GM19397 (cell line): ENCODE measurements at regions not wholly inside any gene's neighbourhood (a gene's known extent, or its start where the extent isn't known, plus 50 kb on each side); places are given as distances from the start of the nearest gene placed in this dataset.

ENCODE experiments used
- ATAC-seq: cut with Tn5 transposase; IDR thresholded peaks from one replicate; pipeline ENCODE4 v1.9.1; 2021; ENCODE audit warnings: mild to moderate bottlenecking, moderate library complexity; ENCODE audit not compliant: unreplicated experiment

DNA sequence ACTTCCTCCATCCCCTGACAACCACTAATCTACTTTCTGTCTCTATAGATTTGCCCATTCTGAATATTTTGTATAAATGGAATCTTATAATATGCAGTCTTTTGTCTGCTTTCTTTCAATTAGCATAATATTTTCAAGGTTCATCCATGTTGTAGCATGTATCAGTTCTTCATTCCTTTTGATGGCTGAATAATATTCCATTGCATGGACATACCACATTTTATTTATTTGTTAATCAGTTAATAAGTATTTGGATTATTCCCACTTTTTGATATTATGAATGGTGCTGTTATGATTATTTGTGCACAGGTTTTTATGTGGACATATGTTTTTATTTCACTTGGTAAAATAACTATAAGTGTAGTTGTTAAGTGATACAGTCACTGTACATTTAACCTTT lies 155.1 kb upstream of the WSCD2 start:
- no peak for ATAC-seq

DNA sequence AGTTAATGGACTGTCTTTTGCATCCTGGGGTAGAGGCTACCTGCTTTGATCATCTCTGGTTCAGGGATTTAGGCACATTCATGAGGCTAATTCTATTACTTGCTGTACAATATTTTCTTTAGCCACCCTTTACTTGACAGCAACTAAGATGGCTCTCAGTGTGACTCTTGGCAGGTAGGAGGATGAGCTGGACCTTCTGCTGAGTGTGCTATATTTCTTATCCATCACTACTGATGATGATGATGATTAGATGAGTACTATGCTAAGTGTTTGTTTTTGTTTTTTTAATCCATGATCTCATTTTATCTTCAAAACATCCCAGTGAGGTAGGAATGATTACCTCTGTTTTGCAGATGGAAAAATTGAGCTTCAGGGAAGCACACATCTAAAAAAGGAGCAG lies 152.8 kb upstream of the WSCD2 start:
- ATAC-seq: no peak

DNA sequence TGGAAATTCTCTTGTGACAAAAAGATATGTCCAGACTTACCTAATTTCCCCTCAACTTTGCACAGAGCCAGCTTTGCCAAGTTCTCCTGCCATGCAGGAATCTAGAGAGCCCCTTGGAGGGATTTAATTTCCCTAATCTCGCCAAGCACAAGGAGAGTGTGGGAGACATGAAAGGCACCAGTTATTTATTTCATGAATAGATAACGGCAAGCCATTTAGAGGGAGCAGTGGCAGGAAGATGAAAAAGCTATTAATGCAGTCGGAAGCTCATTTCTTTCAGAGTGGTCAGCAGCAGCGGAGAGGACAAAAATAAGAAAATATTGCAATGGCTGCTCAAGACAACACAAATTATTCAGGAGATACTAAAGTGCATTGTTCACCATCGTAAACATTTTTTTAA lies 150.9 kb upstream of the WSCD2 start:
- ATAC-seq: no peak

DNA sequence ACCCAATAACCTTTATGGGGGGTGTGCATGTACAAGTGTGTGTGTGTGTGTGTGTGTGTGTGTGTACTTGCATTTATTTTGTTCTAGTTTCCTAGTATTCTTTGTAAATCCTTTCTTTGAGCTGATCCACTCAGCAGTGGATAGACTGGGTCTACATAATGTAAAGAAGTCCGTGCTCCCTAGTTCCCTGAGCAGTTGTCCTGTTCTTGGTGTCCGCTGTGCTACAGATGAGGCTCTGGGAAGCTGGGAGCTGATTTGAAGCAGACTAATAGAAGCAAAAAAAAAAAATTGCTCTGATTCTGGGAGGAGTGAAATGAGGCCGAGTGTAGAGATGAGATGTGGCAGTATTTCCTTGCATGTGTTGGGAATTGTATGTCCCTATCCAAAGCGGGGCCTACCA lies 150.4 kb upstream of the WSCD2 start:
- no peak for ATAC-seq

DNA sequence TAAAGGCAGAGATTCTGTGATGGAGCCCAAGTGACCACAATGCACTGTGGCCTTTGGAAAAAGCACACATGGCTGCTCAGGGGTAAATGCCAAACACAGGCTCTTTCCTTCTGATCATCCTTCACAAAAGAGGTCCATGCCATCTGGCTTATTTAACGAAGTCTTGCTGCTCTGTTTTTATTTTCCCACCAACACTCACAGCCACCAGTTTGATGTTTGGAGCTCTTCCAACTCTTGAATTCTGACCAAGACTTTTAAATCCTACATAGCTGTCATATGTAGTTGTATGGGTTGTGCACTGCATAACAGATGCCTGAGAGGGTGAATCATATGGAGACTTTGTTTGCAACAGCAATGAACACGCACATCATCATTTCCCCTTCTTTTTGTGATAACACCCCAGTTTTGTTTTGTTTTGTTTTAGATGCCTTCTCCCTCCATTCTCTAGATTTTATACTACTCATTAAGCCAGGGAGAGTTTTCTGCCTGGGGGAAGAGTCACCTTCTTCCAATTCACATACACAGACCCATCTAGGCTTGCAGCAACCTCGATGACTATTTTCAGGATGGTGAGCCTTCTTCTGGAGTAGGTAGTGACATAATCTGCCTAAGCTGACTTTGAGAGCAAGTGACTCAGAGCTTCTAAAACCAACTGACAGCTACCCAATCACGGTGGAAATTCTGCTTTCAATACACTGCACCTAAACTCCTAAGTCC lies 145.2 kb upstream of the WSCD2 start:
- ATAC-seq: no peak

DNA sequence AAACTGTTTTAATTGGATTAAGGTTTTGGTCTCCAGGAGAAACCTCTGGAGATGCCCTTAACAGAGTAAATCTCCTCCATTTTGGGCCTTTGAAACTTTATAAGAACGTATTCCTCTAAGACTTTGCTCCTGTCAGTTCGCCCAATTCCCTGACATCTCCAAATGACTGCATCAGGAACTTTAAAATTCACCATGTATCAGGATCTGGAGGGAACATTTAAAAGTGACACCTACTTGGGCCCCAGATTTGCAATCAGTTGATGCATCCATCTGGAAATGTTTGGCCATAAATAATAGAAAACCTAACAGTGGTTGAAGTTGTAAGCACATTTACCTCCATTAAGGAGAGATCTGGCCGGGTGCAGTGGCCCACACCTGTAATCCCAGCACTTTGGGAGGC lies 144.1 kb upstream of the WSCD2 start:
- ATAC-seq: no peak

DNA sequence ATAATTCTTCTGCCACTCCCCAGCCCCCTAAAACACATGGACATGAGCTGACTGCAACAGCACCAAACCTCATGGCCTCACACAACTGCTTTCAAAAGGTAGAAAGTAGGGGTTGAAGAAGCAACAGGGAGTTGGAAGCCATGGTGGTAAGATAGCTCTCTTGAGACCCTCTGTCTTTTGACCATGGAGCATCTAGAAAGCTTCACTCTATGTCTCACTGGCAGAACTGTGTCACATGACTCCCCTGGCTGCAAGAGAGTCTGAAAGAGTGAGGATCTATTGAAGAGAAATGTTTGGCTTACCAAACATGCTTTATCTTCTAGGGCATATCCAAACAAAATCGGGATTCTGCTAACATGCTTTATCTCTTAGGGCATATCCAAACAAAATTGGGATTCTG lies 142.9 kb upstream of the WSCD2 start:
- no peak for ATAC-seq

DNA sequence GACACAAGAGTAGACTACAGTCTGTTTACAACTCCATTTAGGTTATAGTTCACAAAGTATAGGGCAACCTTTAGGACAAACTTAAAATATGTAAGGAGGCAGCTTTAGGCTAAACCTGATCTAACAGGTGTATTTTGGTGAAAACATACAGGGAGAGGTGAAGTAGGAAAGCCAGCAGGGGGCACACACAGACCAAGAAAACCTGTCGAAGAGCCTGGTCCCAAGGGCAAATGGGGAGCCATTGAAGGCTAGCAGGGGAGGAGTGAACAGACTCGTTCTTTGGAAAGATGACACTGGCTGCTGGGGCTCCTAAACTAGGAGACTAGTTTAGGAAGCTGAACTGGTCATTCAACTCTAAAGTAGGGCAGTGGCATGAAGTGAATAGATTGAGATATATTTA lies 138.8 kb upstream of the WSCD2 start:
- no peak for ATAC-seq

DNA sequence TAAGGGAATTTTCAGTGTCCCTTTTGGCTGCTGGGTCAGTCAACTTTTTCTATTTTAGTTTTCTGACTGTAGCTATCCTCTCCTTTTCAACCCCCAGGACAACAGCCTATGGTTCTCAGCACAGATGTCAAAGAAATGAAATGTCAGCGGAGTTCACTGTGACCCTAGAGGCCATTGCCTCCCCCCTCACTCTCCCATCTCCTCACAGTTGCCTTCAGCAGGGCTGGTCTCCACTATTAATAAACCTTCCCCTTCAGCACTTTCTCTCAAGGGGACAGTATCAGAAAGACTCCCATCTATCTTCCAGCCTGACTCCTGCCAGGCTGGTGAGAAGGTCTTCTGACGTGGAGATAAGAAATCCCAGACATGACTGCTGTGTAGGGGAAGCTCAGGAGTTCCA lies 137.1 kb upstream of the WSCD2 start:
- no peak for ATAC-seq

DNA sequence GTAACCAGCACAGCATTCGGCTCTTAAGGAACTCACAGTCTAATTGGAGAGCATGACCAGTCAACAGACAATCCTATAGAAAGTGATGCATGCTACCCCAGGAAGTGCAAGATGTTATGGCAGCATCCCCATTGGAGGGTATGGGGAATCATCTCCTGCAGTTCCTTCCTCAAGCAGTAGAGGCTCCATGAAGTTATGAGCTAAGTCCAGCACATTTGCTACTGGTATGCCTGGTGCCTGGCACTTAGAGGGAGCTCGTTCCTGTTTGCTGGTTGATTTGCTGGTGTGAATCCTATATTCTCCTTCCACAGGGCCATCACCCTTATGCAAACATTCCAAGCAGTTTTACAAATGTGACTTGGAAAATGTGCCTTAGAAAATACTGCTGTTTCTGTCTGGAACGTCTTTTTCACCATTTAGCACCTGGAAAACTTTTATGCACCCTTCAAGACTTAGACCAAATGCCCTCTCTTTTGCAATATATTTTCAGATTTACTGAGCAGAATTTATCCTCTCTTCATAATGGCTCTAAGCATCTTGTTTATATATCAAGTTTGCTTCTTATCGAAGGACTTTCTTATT lies 136.1 kb upstream of the WSCD2 start:
- ATAC-seq: no peak

DNA sequence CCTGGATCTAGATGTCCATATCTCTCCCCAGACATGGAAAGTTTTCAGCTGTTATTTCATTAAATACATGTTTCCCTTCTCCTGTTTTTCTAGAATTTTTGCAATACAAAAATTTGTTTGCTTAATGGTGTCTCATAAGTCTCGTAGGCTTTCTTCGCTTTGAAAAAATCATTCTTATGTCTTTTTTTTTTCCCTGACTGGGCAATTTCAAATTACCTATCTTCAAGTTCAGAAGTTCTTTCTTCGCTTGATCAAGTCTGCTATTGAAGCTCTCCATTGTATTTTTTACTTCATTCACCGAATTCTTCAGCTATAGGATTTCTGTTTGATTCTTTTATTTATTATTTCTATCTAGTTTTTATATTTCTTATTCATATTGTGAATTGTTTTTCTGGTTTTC lies 130.2 kb upstream of the WSCD2 start:
- ATAC-seq: no peak

DNA sequence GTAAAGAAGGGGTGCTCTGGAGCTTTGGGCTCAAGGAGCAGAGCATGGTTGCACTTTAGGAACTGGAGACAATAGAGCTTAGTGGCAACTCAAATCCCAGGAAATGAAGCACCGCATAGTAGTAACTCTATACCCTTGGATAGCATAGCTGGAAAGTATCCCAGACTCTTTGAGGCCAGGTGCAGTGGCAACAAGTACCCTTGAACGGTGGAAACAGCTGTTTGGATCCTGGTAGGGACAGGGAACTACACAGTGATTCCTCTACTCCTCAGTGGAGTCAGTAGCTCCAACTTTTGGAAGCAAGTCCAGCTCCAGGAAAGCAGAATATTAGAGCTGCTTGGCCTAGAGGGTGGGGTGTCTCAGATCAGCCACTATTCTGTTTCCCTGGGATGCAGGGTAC lies 129.0 kb upstream of the WSCD2 start:
- ATAC-seq: no peak

DNA sequence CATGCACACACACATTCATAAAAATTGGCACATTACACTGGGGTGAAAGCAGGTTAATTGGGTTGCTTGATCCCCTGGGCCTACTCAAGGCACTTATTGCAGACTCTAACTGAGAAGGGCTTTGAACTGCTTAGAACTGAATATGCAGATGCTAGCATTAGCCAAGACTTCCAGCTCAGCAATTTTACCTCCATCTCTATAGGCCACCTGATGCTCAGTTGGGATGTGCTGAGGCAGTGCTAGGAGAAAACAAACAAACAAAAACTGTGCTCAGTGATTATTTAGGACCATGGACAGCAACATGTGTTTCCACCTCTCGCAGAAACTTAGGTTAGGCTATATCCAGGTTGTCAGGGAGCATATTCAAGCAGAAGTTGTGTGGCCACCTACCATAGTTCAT lies 124.8 kb upstream of the WSCD2 start:
- no peak for ATAC-seq

DNA sequence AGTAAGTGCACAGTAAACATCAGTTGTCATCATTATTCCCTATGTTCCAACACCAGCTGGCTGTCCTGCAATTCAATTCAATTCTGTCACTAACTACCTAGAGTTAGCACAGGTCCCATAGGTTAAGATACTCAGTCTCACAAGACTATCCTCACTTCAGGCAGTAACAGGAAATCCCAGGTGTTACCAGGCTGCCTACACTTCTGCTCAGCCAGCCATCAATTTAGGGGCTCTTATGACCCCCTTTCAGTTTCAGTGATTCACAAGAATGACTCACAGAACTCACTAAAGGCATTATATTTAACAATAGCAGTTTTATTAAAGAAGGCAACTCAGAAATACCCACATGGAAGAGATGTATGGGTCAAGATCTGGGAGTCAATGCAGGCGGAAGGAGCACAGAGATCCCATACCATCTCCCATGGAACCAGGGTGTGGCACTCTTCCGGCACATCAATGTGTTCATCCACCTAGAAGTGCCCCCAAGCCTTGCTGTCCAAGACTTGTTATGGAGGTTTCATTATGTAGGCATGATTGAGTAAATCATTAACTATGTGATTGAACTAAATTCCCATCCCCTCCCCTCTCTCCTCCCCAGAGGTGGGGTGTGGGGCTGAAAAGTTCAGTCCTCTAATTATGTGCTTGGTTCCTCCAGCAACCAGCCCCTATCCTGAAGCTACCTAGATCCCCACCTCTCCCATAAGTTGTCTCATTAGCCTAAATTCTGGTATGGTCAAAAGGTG lies 120.8 kb upstream of the WSCD2 start:
- ATAC-seq: no peak

DNA sequence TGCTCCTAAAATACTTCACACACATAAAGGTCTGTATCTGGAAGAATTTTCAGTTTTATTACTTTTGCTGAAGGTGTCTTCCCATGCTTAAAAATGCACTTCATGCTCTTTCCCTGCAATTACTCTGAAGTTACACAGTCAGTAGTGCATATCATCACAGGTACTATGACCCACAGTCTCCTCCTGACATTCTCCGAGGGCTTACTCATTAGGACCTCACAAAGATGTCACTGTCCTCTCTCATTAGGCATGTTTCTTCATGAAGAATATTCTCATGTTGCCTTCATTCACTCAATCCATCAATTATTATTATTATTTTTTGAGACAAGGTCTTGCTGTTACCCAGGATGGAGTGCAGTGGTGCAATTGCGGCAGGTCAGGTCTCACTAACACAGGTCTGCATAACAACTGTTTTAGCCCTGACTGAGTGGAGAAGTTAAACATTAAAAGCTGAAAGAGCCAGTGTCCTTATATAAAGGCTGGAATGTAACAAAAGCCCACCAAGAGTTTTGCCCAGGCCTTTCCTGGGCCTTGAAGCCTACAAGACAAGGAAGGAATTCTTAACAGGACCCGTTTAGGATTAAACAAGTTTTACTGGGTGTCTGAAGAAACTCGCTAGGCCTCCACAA lies 119.5 kb upstream of the WSCD2 start:
- ATAC-seq: no peak

DNA sequence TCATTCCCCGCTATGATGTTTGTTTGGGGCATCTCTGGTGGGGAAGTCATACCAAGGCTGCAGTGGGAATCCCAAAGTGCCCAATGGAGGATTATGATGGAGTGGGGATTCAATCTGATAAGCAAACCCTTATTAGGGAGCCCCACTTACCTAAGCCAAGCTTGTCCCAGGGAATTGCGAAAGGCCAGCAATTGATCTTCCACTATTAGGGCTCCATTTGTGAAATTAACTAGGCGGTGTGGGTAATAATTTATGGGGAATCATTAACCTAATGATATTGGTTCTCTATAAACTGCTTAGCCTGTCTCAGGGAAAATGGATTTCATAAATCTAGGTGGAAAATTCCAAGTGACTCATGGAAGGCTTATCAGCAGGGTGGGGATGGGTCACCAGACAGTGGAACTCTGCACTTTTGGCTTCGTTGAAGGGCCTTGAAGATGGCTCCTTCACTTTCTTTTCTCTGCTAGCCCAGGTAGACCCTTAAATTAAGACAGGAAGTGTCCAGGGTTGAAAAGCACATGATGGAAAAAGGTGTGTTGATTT lies 113.0 kb upstream of the WSCD2 start:
- ATAC-seq: no peak

DNA sequence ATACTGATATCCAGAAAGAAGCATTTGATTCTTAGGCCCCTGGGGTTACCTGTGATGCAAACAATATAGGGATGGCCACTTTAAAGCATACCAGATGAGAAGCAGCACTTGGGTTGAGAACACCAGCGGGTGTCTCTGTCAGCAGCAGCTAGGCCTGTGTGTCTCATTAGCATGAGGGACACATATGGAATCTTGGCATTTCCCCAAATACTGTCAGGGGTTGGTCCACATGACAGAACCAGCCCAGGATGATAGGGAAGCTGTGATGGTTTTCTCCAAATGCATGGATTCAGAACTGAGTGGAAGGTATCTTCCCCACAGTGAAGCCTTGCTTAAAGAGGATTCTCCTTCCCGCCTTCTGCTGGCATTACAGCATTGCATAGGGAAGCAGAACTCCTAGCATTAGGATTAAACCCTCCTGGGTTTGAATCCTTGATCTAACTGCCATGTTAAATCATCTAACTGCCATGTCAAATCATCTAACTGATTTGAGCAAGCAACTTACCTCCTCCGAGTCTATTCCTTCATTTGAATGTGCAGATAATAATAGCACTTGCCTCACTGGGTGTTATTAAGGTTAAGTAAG lies 111.5 kb upstream of the WSCD2 start:
- no peak for ATAC-seq

DNA sequence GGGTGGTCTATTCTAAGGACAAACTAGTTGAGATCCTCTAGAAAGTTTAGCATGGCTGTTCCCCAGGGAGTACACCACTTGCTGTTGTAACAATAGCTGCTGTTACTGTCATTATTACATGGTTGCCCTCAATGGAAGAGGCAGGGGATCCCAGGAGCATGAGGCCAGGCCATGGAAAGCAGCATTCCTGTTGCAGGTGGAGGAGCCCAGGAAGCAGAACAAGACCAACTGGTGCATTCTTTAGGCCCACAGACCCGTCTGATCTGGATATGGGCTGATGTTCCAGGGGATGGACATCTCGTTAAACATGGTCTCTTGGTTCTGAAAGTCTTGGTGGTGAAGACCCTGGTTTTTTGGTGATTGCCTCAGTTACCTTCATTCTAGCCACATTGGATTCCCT lies 109.2 kb upstream of the WSCD2 start:
- ATAC-seq: no peak

DNA sequence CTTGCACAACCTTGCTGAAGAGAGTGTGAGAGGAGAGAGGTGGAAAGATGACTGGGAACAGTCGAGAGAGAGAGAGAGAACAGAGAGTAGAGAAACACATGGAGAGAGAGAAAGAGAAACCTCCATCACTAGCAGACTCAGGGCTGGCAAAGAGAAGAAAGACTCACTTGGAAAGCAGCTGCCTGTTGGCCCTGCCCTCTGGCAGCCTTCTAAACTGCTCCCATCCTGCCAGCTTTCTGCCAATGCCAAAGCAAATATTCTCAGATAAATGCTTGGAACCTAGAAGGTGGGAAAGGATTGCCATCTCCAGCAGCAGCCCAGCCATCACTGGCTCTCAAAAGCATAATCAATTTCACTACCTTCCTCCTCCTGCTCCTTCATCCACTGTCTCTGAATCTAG lies 107.9 kb upstream of the WSCD2 start:
- ATAC-seq: no peak

DNA sequence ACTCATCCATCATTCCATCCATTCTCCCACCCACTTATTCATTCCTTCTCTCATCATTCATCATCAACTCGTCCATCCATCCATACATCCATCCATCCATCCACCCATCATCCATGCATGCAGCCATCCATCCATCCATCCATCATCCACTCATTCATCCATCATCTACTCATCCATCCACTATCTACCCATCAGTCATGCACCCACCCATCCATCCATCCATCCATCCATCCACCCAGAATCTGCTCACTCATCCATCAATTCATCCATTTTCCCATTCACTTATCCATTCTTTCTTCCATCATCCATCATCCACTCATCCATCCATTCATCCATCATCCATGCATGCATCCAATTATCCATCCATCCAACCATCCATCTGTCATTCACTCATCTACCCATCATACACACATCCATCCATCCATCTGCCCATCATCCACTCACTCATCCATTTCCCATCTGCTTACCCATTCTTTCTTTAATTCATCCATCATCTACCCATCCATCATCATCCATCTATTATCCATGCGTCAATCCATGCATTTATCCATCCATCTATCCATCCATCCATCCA lies 107.1 kb upstream of the WSCD2 start:
- ATAC-seq: no peak
